Keratinocyte (primary cell): ENCODE measurements at regions not wholly inside any gene's neighbourhood (a gene's known extent, or its start where the extent isn't known, plus 50 kb on each side); places are given as distances from the start of the nearest gene placed in this dataset.

ENCODE experiments used
- DNase-seq: peaks from one replicate; pipeline ENCODE4 v3.0.0-alpha.2; 2011; ENCODE audit warnings: low read depth, missing footprints, low spot score
- FAIRE-seq: peaks from 2 replicates; lab custom pipeline; 2011; peaks lifted over from hg19 to GRCh38; lab: Jason Lieb, UNC
- H2AFZ ChIP-seq: 2 replicates; pipeline ENCODE4 v1.6.0; 2012; ENCODE audit warnings: low read length, control low read depth, inconsistent platforms; ENCODE audit not compliant: control insufficient read depth
- H3K27ac ChIP-seq: 2 replicates; pipeline ENCODE4 v1.5.1; 2011; ENCODE audit warnings: low read length; ENCODE audit not compliant: control insufficient read depth, insufficient read depth
- H3K27me3 ChIP-seq: 3 replicates; pipeline ENCODE4 v1.6.0; 2011; ENCODE audit warnings: low read length; ENCODE audit not compliant: control insufficient read depth, insufficient read depth; ENCODE audit errors: extremely low read depth
- H3K36me3 ChIP-seq, 2 experiments: 2 replicates in 1 of 2; 3 replicates in 1 of 2; pipeline ENCODE4 v1.5.1; 2011; ENCODE audit warnings: low read length in 2 of 2, mild to moderate bottlenecking in 1 of 2; ENCODE audit not compliant: control insufficient read depth in 2 of 2, insufficient read depth in 2 of 2; ENCODE audit errors: extremely low read depth in 1 of 2
- H3K4me1 ChIP-seq: 3 replicates; pipeline ENCODE4 v1.5.1; 2011; ENCODE audit warnings: low read length; ENCODE audit not compliant: control insufficient read depth, insufficient read depth; ENCODE audit errors: extremely low read depth
- H3K4me2 ChIP-seq: 3 replicates; pipeline ENCODE4 v1.6.0; 2011; ENCODE audit warnings: low read depth, low read length; ENCODE audit not compliant: control insufficient read depth, insufficient read depth; ENCODE audit errors: extremely low read depth
- H3K4me3 ChIP-seq, 3 experiments: fragments of 200-600 bp in 1 of 3; sonication (generic) in 1 of 3; 2 replicates in 2 of 3; 3 replicates in 1 of 3; pipeline ENCODE4 v1.5.1; 2011 to 2016; ENCODE audit warnings: low read length in 3 of 3, mild to moderate bottlenecking in 3 of 3, control low read depth in 2 of 3, inconsistent platforms in 1 of 3, low read depth in 1 of 3, mixed read lengths in 1 of 3, mixed run types in 1 of 3, moderate library complexity in 1 of 3; ENCODE audit not compliant: control insufficient read depth in 2 of 3, insufficient read depth in 2 of 3; ENCODE audit errors: extremely low read depth in 1 of 3
- H3K79me2 ChIP-seq: 2 replicates; pipeline ENCODE4 v1.6.0; 2012; ENCODE audit warnings: low read length; ENCODE audit not compliant: control insufficient read depth, insufficient read depth
- H3K9ac ChIP-seq: 3 replicates; pipeline ENCODE4 v1.6.0; 2011; ENCODE audit warnings: low read length; ENCODE audit not compliant: control insufficient read depth, insufficient read depth; ENCODE audit errors: extremely low read depth
- H3K9me1 ChIP-seq: 3 replicates; pipeline ENCODE4 v1.6.0; 2011; ENCODE audit warnings: low read length; ENCODE audit not compliant: control insufficient read depth, insufficient read depth; ENCODE audit errors: extremely low read depth
- H3K9me3 ChIP-seq: 2 replicates; pipeline ENCODE4 v1.5.1; 2012; ENCODE audit warnings: low read depth, low read length; ENCODE audit not compliant: control insufficient read depth
- H4K20me1 ChIP-seq: 3 replicates; pipeline ENCODE4 v1.6.0; 2011; ENCODE audit warnings: low read length; ENCODE audit not compliant: control insufficient read depth, insufficient read depth; ENCODE audit errors: extremely low read depth
- EZH2 ChIP-seq: IDR thresholded peaks from one replicate; pipeline ENCODE4 v1.6.1; 2012; ENCODE audit warnings: inconsistent platforms, mild to moderate bottlenecking, low read length, moderate library complexity
- dilution Hi-C: fragments of 300-500 bp; cut with MboI; formaldehyde crosslinking; loops from one replicate; pipeline ENCODE4 v1.7.0; 2020; ENCODE audit warnings: low sequenced_read_pairs; ENCODE audit not compliant: extremely low pct_ligation_motif_present
- TF ChIP-seq, protein P1 (sequence below), 3 experiments: IDR thresholded peaks in 1 of 3; conservative IDR thresholded peaks in 1 of 3; optimal IDR thresholded peaks in 1 of 3; 2 replicates in 2 of 3; 3 replicates in 1 of 3; pipeline versions ENCODE3 to v1.5.1; 2011; ENCODE audit warnings: low read length in 3 of 3, mild to moderate bottlenecking in 3 of 3, moderate library complexity in 2 of 3, control low read depth in 1 of 3, inconsistent platforms in 1 of 3; ENCODE audit not compliant: insufficient read depth in 2 of 3; ENCODE audit errors: extremely low read depth in 1 of 3

DNA sequence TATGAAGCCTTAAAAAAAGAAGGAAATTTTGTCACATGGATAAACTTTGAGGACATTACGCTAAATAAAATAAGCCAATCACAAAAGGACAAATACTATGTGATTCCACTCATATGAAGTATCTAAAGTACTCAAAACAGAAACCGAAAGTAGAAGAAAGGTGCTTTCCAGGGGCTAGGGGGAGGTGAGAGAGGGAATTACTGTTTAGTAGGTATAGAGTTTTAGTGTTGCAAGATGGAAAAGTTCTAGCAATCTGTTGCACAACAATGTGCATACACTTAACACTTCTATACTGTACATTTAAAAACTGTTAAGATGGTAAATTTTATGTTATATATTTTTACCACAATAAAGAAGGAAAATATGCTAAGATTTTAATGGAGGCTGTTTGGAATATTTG, 83.0 kb downstream of the POLR1D start:
- no peak for DNase-seq
- TF ChIP-seq, protein P1, sequence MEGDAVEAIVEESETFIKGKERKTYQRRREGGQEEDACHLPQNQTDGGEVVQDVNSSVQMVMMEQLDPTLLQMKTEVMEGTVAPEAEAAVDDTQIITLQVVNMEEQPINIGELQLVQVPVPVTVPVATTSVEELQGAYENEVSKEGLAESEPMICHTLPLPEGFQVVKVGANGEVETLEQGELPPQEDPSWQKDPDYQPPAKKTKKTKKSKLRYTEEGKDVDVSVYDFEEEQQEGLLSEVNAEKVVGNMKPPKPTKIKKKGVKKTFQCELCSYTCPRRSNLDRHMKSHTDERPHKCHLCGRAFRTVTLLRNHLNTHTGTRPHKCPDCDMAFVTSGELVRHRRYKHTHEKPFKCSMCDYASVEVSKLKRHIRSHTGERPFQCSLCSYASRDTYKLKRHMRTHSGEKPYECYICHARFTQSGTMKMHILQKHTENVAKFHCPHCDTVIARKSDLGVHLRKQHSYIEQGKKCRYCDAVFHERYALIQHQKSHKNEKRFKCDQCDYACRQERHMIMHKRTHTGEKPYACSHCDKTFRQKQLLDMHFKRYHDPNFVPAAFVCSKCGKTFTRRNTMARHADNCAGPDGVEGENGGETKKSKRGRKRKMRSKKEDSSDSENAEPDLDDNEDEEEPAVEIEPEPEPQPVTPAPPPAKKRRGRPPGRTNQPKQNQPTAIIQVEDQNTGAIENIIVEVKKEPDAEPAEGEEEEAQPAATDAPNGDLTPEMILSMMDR (optimal IDR thresholded peaks at IDR 0.05 in 1 of 3, IDR thresholded peaks at IDR 0.05 in 1 of 3, conservative IDR thresholded peaks at IDR 0.05 in 1 of 3; ENCODE audit: extremely low read depth in 1 of 3, insufficient read depth in 2 of 3, low read length in 3 of 3): no peak
- no peak for TF ChIP-seq EZH2
- H3K4me3 ChIP-seq: no peak overlapping the region

DNA sequence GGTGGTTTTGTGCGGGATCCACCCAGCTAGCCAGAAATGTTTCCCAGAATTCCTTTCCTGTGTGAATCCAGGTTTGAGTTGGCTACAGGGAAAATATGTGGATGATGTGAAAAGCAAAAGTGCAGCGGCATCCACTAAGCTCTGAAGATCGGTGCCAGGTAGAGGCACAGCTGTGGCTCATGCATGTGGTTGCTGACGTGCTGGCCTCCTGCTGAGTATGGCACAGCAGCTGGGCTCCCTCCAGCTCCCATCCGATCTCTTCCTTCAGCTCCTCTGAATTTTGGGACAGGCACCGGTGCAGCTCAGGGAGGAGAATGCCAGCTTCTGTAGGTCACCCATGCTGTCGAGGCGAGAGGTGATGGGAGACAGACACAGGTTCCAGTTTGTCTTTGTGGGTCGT, 84.0 kb upstream of the GSX1 start:
- Histone ChIP-seq H3K4me1 (no peaks in the 10 kb centered on the region), H3K9me3 (no peaks in the 10 kb centered on the region), H3K9ac (no peak overlapping the region), H3K4me2 (no peak overlapping the region), H2AFZ (no peak overlapping the region), H3K27ac (no peak overlapping the region), H3K79me2 (no peaks in the 10 kb centered on the region), H4K20me1 (no peaks in the 10 kb centered on the region), H3K4me3 (no peak overlapping the region), H3K9me1 (no peaks in the 10 kb centered on the region), H3K36me3 (no peaks in the 10 kb centered on the region), H3K27me3 (peaks cover 4% of the 10 kb centered on the region)
- dilution Hi-C loops: no loop called here
- DNase-seq: no peak
- TF ChIP-seq, protein P1 (optimal IDR thresholded peaks at IDR 0.05 in 1 of 3, IDR thresholded peaks at IDR 0.05 in 1 of 3, conservative IDR thresholded peaks at IDR 0.05 in 1 of 3; ENCODE audit: extremely low read depth in 1 of 3, insufficient read depth in 2 of 3, low read length in 3 of 3): no peak
- no peak for TF ChIP-seq EZH2
- no peak for FAIRE-seq

More for the DNA sequence above, 83.0 kb downstream of the POLR1D start:
- no peak overlapping the region for H3K27ac ChIP-seq
- H2AFZ ChIP-seq: no peak overlapping the region
- dilution Hi-C loops: no loop called here
- no peak overlapping the region for H3K9ac ChIP-seq
- no peaks in the 10 kb centered on the region for H3K9me3 ChIP-seq
- H3K79me2 ChIP-seq: no peaks in the 10 kb centered on the region
- H4K20me1 ChIP-seq: no peaks in the 10 kb centered on the region
- FAIRE-seq: no peak
- no peak overlapping the region for H3K4me2 ChIP-seq
- H3K27me3 ChIP-seq: peaks cover 4% of the 10 kb centered on the region
- no peaks in the 10 kb centered on the region for H3K4me1 ChIP-seq
- no peaks in the 10 kb centered on the region for H3K9me1 ChIP-seq
- no peaks in the 10 kb centered on the region for H3K36me3 ChIP-seq
